GM12874 (cell line): ENCODE measurements at regions not wholly inside any gene's neighbourhood (a gene's known extent, or its start where the extent isn't known, plus 50 kb on each side); places are given as distances from the start of the nearest gene placed in this dataset.

Source experiments
- CTCF ChIP-seq: IDR thresholded peaks from 2 replicates; pipeline ENCODE4 v1.5.1; 2011; ENCODE audit warnings: low read depth, mild to moderate bottlenecking, control low read depth, low read length, moderate library complexity; ENCODE audit not compliant: insufficient read depth

- TF ChIP-seq CTCF = no peak
These were observed 230.7 kb upstream of the KCNIP4 start for GRCh38 chr4:22179124-22179874.

GRCh38 chr4:22174640-22175039 lies 226.1 kb upstream of the KCNIP4 start:
- TF ChIP-seq CTCF = no peak

- no peak for TF ChIP-seq CTCF
These were observed 221.8 kb upstream of the KCNIP4 start for GRCh38 chr4:22170353-22170752.

GRCh38 chr4:22167201-22167600 lies 218.6 kb upstream of the KCNIP4 start:
- no peak for TF ChIP-seq CTCF

- TF ChIP-seq CTCF = no peak
These were observed 213.9 kb upstream of the KCNIP4 start for GRCh38 chr4:22162454-22162853.

GRCh38 chr4:22130741-22131140 lies 182.2 kb upstream of the KCNIP4 start:
- TF ChIP-seq CTCF = no peak

- peak; percentile 63 for TF ChIP-seq CTCF
These were observed 181.0 kb upstream of the KCNIP4 start for GRCh38 chr4:22129454-22130029.
